PC-9 (cell line): ENCODE measurements at regions not wholly inside any gene's neighbourhood (a gene's known extent, or its start where the extent isn't known, plus 50 kb on each side); places are given as distances from the start of the nearest gene placed in this dataset.

Source experiments
- EZH2 ChIP-seq: fragments of 200-600 bp; sonication (generic); IDR thresholded peaks from 2 replicates; pipeline ENCODE4 v1.8.0; 2017; ENCODE audit warnings: antibody characterized with exemption, low read depth
- TF ChIP-seq, protein P1 (sequence below): fragments of 200-600 bp; sonication (generic); conservative IDR thresholded peaks from 2 replicates; pipeline ENCODE4 v1.6.1; 2017; ENCODE audit warnings: mixed run types, antibody characterized with exemption, mild to moderate bottlenecking, moderate library complexity

DNA sequence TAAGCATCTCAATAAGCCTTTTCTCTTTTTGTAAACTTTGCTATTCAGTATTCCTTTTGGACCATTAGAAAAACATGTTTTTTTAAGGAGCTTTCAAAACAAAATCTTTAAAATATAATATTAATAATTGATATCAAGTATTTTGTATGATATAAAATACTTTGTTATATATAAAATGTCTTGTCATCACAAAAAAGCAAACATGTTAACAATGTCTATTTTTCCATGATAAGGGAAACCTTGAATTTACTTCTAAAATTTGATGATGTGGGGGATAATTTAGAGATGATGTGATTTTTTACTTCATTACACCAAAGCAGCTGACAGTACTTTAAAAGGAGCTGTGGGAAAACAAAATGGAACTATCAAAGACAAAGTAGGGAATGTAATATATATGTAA lies 887.7 kb downstream of the SI start:
- TF ChIP-seq, protein P1, sequence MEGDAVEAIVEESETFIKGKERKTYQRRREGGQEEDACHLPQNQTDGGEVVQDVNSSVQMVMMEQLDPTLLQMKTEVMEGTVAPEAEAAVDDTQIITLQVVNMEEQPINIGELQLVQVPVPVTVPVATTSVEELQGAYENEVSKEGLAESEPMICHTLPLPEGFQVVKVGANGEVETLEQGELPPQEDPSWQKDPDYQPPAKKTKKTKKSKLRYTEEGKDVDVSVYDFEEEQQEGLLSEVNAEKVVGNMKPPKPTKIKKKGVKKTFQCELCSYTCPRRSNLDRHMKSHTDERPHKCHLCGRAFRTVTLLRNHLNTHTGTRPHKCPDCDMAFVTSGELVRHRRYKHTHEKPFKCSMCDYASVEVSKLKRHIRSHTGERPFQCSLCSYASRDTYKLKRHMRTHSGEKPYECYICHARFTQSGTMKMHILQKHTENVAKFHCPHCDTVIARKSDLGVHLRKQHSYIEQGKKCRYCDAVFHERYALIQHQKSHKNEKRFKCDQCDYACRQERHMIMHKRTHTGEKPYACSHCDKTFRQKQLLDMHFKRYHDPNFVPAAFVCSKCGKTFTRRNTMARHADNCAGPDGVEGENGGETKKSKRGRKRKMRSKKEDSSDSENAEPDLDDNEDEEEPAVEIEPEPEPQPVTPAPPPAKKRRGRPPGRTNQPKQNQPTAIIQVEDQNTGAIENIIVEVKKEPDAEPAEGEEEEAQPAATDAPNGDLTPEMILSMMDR: no peak
- TF ChIP-seq EZH2: no peak
